C4-2B (cell line): ENCODE measurements at regions not wholly inside any gene's neighbourhood (a gene's known extent, or its start where the extent isn't known, plus 50 kb on each side); places are given as distances from the start of the nearest gene placed in this dataset.

Experiments
- ZFX ChIP-seq: fragments of 450-650 bp; IDR thresholded peaks from 2 replicates; pipeline ENCODE4 v1.6.1; 2017
- TF ChIP-seq, protein P1 (sequence below): fragments of 450-650 bp; conservative IDR thresholded peaks from 2 replicates; pipeline ENCODE4 v1.5.1; 2017; ENCODE audit warnings: mild to moderate bottlenecking

DNA sequence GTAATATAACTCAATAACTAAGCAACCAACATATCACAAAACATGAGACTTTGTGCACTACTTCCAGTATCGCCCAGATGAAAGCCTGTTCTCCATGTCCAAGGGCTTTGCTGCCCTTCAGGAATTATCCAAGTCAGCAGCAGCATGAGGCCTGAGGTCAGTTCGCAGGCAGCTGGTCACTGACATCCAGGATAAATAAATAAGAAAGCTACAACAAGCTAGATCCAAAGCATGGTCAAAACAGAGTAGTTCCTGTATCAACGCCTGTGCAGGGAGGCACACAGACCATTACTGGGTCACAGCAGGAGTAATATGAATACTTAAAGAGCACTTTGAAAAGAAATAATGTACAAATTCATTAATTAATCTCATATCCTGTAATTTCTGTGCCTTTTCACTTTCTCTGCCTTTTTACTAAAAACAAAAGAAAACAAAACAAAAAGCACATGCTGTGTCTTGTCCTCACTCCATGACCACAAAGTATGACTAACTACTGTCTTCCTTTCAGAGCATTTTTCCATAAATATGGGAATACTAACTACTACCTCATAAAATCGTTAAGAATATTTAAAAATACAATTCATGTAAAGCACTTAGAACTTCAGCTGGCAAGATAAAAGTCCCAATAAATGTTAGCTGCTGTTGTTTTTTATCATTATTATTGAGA lies 374.9 kb upstream of the IRAK1BP1 start:
- TF ChIP-seq, protein P1, sequence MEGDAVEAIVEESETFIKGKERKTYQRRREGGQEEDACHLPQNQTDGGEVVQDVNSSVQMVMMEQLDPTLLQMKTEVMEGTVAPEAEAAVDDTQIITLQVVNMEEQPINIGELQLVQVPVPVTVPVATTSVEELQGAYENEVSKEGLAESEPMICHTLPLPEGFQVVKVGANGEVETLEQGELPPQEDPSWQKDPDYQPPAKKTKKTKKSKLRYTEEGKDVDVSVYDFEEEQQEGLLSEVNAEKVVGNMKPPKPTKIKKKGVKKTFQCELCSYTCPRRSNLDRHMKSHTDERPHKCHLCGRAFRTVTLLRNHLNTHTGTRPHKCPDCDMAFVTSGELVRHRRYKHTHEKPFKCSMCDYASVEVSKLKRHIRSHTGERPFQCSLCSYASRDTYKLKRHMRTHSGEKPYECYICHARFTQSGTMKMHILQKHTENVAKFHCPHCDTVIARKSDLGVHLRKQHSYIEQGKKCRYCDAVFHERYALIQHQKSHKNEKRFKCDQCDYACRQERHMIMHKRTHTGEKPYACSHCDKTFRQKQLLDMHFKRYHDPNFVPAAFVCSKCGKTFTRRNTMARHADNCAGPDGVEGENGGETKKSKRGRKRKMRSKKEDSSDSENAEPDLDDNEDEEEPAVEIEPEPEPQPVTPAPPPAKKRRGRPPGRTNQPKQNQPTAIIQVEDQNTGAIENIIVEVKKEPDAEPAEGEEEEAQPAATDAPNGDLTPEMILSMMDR = no peak
- no peak for TF ChIP-seq ZFX
